Ishikawa (cell line): ENCODE measurements at regions not wholly inside any gene's neighbourhood (a gene's known extent, or its start where the extent isn't known, plus 50 kb on each side); places are given as distances from the start of the nearest gene placed in this dataset.

Experiments
- CEBPB ChIP-seq: IDR thresholded peaks from 2 replicates; pipeline ENCODE4 v1.6.1; 2012
- CREB1 ChIP-seq: IDR thresholded peaks from 2 replicates; pipeline ENCODE4 v1.6.1; 2012; ENCODE audit warnings: low read depth
- EGR1 ChIP-seq: IDR thresholded peaks from 2 replicates; pipeline ENCODE4 v1.6.1; 2012
- EP300 ChIP-seq: IDR thresholded peaks from 2 replicates; pipeline ENCODE4 v1.6.1; 2012; ENCODE audit warnings: borderline replicate concordance
- FOXM1 ChIP-seq: IDR thresholded peaks from 2 replicates; pipeline ENCODE4 v1.6.1; 2012; ENCODE audit warnings: low read depth, borderline replicate concordance
- RAD21 ChIP-seq: IDR thresholded peaks from 2 replicates; pipeline ENCODE4 v1.6.1; 2012; ENCODE audit warnings: low read depth
- TAF1 ChIP-seq: IDR thresholded peaks from 2 replicates; pipeline ENCODE4 v1.6.1; 2012; ENCODE audit warnings: low read depth, mild to moderate bottlenecking
- TCF12 ChIP-seq: IDR thresholded peaks from 2 replicates; pipeline ENCODE4 v1.6.1; 2012; ENCODE audit warnings: low read depth
- TEAD4 ChIP-seq: IDR thresholded peaks from 2 replicates; pipeline ENCODE4 v1.6.1; 2012
- YY1 ChIP-seq: IDR thresholded peaks from 2 replicates; pipeline ENCODE4 v1.6.1; 2012; ENCODE audit warnings: low read depth
- TF ChIP-seq, protein P1 (sequence below): IDR thresholded peaks from 2 replicates; pipeline ENCODE4 v1.6.1; 2012; ENCODE audit warnings: low read depth, mild to moderate bottlenecking
- TF ChIP-seq, protein P2 (sequence below): IDR thresholded peaks from 2 replicates; pipeline ENCODE4 v1.6.1; 2012

DNA sequence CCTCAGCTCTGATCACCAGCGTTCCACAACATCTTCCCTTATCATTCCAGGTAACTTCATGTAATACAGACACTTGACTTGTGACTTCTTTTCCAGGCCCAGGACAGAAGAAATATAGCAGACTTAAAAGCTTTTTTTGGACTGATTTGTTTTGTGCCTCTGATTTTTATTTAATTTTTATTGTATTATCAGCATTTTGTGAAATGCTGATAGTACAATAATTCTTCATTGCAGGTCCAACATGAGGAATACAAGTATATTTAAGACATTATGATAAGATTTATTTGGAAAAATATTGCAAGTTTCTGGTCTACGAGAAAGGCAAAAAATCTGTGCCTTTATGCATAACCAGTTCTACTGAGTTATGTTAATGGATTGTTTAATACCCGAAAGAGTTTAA lies 94.5 kb upstream of the THUMPD2 start:
- no peak for TF ChIP-seq TCF12
- TF ChIP-seq RAD21 = no peak
- no peak for TF ChIP-seq EP300
- no peak for TF ChIP-seq YY1
- TF ChIP-seq, protein P1, sequence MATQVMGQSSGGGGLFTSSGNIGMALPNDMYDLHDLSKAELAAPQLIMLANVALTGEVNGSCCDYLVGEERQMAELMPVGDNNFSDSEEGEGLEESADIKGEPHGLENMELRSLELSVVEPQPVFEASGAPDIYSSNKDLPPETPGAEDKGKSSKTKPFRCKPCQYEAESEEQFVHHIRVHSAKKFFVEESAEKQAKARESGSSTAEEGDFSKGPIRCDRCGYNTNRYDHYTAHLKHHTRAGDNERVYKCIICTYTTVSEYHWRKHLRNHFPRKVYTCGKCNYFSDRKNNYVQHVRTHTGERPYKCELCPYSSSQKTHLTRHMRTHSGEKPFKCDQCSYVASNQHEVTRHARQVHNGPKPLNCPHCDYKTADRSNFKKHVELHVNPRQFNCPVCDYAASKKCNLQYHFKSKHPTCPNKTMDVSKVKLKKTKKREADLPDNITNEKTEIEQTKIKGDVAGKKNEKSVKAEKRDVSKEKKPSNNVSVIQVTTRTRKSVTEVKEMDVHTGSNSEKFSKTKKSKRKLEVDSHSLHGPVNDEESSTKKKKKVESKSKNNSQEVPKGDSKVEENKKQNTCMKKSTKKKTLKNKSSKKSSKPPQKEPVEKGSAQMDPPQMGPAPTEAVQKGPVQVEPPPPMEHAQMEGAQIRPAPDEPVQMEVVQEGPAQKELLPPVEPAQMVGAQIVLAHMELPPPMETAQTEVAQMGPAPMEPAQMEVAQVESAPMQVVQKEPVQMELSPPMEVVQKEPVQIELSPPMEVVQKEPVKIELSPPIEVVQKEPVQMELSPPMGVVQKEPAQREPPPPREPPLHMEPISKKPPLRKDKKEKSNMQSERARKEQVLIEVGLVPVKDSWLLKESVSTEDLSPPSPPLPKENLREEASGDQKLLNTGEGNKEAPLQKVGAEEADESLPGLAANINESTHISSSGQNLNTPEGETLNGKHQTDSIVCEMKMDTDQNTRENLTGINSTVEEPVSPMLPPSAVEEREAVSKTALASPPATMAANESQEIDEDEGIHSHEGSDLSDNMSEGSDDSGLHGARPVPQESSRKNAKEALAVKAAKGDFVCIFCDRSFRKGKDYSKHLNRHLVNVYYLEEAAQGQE = no peak
- TF ChIP-seq EGR1 = no peak
- no peak for TF ChIP-seq CREB1
- no peak for TF ChIP-seq TAF1
- no peak for TF ChIP-seq FOXM1
- TF ChIP-seq, protein P2, sequence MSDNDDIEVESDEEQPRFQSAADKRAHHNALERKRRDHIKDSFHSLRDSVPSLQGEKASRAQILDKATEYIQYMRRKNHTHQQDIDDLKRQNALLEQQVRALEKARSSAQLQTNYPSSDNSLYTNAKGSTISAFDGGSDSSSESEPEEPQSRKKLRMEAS = no peak
- TF ChIP-seq TEAD4 = no peak
- no peak for TF ChIP-seq CEBPB
